ENCODE measurements at regions not wholly inside any gene's neighbourhood (a gene's known extent, or its start where the extent isn't known, plus 50 kb on each side); places are given as distances from the start of the nearest gene placed in this dataset.

DNA sequence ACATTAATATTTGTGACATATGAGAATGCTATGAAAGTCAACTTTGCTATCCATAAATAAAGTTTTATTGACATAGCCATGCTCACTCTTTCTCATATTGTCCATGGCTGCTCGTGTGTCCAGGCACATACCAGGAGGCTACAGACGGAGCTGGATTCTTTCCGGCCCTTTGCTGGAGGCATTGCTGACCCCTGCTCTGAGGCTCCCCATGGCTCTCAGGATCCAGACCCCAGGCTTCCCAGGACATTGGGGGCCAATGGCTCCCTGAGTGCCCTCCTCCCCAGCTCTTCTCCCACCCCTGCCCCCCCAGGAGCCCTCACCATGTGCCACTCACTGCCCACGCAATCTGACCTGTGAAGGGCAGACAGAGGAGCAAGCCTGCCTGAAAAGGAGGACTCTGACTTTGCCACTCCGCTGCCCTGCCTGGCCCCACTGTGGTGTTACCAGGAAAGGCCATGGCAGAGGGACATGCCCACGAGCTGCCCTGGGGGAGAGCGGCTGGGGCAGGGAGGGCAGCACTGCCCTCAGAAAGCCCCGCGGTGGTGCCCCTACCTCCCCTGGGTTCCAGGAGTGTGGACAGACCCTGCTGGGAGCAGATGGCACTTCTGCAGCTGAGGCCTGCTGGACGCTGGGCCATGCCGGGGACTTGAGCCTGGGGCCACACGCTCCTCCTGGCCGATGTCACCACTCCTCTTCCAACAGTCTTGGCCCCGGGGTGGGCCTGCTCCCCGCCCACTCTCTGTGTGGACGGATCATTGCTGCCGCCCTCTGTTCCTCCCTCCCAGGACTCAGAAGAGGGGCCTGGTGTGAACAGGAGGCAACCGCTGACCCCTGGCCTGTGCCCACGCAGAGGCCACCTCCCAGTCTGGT lies 97.8 kb upstream of the BHLHE23 start:
- TF ChIP-seq CTCF (IDR thresholded peaks at IDR 0.05) (no peak), EZH2 (IDR thresholded peaks at IDR 0.05; ENCODE audit: borderline replicate concordance, insufficient read depth, low read depth, low read length, poor library complexity, severe bottlenecking) (no peak)

All from B cell (primary cell).